Smooth muscle cell of the brain vasculature (primary cell): ENCODE measurements at regions not wholly inside any gene's neighbourhood (a gene's known extent, or its start where the extent isn't known, plus 50 kb on each side); places are given as distances from the start of the nearest gene placed in this dataset.

Source experiments
- DNase-seq: peaks from one replicate; pipeline ENCODE4 v3.0.0-alpha.2; 2012; ENCODE audit warnings: low read depth, low spot score

- no peak for DNase-seq
Observed at GRCh38 chr14:98731286-98731685, 540.7 kb downstream of the BCL11B start.

DNA sequence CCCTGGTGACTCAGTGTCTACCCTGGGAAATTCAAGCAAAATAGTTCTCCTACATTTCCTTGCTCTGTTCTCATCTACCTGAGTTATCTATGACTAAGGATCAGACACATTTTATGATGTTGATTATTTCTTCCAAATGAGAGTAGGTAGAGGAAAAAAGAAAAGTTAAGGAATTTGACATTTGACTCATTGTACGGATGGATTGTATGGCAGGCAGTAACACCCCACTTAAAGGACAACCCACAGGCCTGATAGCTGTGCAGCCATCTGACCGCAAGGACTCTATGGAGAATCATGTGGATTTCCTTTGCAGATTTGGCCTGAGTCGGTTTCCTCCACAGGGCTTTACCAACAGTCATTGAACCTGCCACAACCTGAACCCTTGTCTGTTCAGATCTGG lies 540.3 kb downstream of the BCL11B start:
- DNase-seq: no peak

GRCh38 chr14:98733536-98733935 lies 538.5 kb downstream of the BCL11B start:
- DNase-seq: no peak

DNA sequence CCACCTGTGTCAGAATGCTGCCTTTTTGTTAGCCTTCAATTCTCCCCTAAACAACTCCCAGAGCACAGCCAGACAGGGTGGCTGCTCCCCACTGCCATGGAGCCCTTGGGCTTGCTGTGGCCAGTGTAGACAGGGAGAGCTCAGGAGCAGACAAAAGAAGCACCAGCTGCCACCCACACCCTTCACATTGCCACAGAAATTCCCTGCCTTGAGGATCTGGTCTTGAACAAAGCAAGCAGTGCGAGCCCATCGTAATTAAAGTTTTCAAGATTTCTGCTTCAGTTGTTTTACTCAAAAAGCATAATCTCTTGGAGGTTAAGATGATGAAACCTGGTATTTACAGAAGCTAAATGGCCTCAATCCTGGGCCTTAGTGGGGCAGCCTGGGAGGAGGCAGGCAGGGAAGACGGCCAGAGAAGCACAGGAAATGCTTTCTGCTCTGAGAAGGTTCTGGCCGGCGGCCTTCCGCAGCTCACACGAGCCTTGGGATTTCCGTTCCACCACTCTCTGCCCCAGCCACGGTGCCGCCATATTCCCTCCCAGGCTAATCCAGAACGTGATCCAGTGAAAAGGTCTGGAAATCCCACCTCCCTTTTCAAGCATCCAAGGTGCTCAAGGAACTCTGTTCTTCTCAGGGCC lies 535.2 kb downstream of the BCL11B start:
- no peak for DNase-seq

DNA sequence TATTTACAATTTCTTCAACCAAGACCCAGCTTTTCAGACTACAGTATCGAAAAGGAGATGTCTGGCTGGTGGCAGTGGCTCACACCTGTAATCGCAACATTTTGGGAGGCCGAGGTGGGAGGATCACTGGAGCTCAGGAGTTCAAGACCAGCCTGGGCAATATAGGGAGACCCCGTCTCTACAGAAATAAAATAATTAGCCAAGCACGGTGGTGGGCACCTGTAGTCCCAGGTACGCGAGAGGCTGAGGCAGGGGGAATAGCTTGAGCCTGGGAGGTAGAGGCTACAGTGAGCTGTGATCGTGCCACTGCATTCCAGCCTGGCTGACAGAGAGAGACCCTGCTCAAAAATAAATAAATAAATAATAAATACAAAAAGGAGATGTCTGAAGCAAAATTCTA lies 530.5 kb downstream of the BCL11B start:
- no peak for DNase-seq

GRCh38 chr14:98742001-98742400 lies 530.0 kb downstream of the BCL11B start:
- no peak for DNase-seq

- no peak for DNase-seq
Observed at GRCh38 chr14:98743536-98743935, 528.5 kb downstream of the BCL11B start.

- no peak for DNase-seq
Observed at GRCh38 chr14:98748966-98749365, 523.0 kb downstream of the BCL11B start.

GRCh38 chr14:98751110-98751509 lies 520.9 kb downstream of the BCL11B start:
- DNase-seq: no peak

- no peak for DNase-seq
Observed at GRCh38 chr14:98752660-98753059, 519.3 kb downstream of the BCL11B start.

DNA sequence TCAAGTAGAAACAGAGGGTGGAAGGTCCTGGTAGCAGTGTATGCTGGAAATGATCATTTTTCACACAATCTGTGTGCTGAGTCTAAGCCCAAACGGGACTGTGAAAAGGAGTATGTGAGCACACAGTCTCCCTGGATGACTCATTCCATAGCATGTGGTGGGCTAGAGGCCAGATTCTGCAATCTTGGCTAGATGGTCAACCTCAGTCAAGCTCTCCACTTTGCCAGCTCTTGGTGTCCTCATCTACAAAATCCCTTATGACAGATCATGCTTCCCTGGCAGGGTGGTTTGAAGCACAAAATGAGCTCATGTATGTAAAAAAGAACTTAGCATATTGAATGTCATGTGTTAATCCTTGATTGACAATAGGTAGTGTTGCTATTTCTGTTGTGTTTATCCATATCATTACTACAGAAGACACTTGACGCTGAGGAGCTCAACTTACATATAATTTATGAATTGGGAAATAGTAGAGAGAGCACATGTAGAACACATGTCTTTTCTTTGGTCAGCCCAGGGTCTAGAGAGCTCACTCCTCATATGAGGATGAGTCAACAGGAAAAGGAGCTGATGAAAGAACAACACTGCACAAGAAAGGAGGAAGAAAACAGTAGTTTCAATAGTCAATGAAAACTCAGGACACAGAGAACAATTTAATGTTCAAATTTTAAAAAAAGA lies 517.5 kb downstream of the BCL11B start:
- DNase-seq: no peak

- no peak for DNase-seq
Observed at GRCh38 chr14:98756749-98757148, 515.2 kb downstream of the BCL11B start.

DNA sequence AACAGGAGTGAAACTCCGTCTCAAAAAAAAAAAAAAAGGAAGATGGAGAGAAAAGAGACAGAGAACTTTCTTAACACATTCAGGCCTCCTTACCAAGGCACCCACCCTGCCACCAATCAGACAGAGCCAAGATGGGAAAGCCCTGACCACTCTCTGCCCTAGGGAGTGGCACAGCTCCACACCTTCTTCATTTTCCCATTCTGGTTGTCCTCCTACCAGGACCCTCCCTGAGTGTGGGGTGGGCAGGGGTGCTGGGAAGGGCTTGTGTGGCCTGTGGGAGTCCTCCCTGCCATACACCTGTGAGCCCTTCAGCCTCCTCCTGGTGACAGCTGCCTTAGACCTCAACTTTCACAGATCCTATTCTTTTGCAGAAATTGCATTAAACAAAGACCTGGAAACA lies 513.6 kb downstream of the BCL11B start:
- DNase-seq: no peak

DNA sequence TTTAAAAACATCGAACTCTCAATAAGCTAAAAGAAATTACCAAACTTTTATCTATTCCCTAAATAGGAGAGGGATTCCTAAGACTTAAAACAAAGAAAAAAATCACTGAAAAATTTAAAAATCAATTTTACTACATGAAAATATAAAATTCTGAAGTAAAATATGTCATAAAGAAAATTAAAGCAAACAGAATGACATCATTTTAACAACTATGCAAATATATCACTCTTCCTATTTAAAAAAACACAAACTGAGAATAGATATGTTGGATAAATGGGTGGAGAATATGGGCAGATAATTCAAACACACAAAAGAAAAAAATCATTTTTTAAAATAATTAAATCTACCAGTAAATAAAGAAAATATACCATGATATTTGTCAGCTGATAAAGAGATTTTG lies 510.0 kb downstream of the BCL11B start:
- no peak for DNase-seq

DNA sequence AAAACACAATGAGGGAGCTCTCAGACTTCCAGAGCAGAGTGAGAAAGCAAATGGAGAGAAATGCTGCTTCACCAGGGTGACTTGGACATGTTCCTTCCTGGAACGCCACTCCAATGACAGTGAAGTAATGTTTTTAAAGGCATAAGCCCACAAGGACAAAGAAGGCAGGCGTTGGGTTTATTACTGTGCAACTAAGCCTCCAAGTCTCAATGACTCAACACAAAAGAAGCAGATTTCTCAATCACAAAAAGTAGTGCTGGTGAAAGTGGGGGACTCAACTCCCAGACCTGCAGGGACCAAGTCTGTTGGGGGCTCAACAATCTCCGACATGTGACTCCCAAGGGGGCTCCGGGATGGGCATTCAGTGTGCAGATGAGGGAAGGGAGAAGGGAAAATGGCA lies 505.2 kb downstream of the BCL11B start:
- no peak for DNase-seq

DNA sequence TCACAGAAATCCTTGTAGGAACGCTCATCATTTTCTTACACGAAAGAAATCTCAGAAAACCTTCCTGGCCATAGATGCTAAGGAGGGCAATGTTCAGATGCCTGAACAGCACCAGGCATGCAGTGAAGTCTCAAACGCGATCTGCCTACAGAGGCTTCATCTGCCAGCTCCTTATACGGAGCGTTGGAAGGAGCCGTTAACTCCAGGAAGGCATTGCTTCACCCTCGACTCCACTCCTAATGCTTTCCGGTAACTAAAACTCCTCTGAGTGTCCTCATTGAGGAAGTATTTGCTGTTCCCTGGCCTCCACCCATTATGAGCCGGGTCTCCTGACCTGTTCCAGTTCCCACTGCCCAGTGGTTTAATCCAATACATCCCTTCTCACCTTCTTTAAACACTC lies 502.7 kb downstream of the BCL11B start:
- no peak for DNase-seq

- DNase-seq: no peak
Observed at GRCh38 chr14:98770151-98770550, 501.8 kb downstream of the BCL11B start.

DNA sequence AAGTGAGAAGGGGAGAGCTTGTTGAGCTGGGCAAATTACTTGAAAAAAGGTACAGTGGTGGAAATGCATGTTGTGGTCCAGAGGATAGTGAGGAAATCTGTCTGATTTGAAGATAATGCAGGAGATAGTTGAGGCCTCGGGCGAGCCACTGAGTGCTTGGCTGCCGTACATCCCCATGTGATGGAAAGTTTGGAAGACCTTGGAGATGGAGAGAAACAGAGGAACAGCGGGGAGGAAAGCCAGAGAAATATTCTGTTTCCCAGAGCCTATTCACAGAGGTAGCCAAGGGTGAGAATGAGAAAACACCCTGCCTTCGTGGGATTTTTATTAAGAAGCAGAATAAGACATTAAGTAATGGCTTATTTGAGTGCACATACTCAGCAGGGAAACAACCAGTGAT lies 498.2 kb downstream of the BCL11B start:
- no peak for DNase-seq

- no peak for DNase-seq
Observed at GRCh38 chr14:98775892-98776291, 496.1 kb downstream of the BCL11B start.

DNA sequence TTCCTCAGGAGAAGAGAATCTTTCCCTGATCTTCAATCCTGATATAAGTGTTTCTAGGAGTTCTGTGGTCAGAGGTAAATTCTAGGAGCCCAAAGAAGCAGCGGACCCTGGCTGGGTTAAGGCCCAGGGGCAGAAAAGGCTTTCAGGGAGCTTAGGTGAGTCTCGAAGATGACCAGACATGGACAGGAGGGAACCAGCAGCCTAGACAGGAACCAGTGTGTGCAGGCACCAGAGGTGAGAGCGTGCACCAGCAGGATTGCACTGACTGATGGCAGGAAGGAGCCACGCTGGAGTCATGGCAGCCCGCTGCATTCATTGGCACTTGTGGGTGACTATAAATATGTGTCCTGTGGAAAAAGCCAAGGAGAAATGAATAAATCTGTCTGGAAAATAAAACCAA lies 489.9 kb downstream of the BCL11B start:
- no peak for DNase-seq

DNA sequence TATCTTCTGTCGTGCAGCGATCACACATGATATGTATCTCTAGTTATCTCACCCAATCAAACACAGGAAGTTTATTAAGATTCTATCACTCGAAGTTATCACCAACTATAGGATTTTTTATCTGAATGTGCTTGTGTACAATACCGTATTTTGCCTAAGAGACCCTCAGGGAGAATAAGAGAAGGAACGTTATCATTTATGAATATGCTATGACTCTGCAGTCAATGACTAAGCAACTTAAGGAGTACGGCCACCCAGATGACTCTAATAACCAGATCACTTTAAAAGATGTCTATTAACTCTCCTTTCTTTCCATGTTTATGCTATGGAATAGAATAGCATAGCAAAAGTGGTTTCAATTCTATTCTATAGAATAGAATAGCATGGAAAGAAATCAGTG lies 486.4 kb downstream of the BCL11B start:
- no peak for DNase-seq

GRCh38 chr14:98786456-98786855 lies 485.5 kb downstream of the BCL11B start:
- DNase-seq: no peak

DNA sequence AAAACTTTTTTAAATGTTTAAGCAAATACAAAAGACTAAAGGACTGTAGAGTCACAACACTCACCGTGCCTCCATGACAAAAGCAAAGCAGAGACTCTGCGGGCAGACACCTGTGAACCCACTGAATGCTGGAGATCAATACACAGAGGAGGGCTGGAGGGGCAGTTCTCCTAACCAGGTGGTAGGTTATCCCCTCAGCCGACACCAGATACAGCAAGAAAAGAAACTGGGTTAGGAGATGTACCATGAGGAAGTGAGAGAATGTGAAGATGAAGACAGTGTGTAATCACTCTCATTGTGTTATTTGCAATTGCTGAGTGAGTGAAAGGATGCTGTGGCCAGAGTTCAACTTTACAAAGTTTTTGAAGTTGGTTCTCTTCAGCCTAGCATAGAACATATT lies 480.3 kb downstream of the BCL11B start:
- DNase-seq: no peak

DNA sequence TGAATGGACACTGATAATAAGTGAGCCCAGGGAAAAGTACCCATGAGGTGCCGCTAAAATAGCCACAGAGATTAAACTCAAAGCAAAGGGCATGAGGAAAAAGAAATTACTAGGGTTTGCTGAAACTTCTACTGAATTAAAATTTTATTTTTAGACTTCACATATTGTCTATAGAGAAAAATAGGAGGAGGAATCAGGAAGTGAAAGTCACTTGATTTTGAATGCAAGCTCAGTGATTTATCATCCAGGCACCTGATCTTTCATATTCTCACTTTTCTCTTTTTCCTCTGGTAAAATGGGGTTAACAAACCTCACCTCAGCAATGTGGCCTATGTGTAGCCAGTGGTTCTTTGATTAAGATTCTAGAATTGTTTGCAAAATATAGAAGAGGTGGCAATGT lies 479.8 kb downstream of the BCL11B start:
- DNase-seq: no peak
